ENCODE measurements at regions not wholly inside any gene's neighbourhood (a gene's known extent, or its start where the extent isn't known, plus 50 kb on each side); places are given as distances from the start of the nearest gene placed in this dataset.

DNA sequence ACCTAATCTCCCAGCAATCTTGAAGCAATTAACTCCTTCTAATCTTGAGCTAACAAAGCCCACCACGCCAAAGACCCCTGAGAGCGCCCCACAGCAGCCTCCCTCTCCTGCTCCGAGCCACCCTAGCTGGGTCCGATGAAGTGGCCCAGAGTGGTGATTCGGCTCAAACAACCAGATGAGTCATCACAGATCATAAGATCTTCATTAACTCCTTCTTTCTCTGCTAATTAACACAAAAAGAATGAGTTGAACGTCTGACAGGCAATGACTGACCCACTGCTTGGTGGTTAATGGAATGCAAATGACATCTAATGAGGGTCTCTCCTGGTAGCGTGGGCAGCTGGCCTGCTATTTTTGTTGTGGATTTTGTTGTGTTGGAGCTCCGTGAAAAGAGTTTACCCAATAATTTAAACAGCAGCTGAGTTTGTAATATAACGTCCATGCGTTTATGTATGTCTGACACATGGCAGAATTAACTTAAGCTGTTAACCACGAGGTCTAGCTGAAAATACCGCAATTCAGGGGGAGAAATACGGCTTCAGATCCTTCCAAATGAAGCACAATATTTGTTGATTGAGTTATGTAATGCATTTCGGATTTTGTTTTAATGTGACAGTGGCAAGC lies 161.4 kb downstream of the RAB11FIP2 start:
- Histone ChIP-seq H3K9ac (ENCODE audit: low read depth in 2 of 2, low read length in 2 of 2) (no peak overlapping the region), H3K27me3 (no peaks in the 10 kb centered on the region), H3K36me3 (no peaks in the 10 kb centered on the region), H3K9me3 (no peaks in the 10 kb centered on the region), H3K4me3 (no peak overlapping the region), H3K27ac (no peak overlapping the region), H3K4me1 (no peaks in the 10 kb centered on the region)
- TF ChIP-seq, protein P1, sequence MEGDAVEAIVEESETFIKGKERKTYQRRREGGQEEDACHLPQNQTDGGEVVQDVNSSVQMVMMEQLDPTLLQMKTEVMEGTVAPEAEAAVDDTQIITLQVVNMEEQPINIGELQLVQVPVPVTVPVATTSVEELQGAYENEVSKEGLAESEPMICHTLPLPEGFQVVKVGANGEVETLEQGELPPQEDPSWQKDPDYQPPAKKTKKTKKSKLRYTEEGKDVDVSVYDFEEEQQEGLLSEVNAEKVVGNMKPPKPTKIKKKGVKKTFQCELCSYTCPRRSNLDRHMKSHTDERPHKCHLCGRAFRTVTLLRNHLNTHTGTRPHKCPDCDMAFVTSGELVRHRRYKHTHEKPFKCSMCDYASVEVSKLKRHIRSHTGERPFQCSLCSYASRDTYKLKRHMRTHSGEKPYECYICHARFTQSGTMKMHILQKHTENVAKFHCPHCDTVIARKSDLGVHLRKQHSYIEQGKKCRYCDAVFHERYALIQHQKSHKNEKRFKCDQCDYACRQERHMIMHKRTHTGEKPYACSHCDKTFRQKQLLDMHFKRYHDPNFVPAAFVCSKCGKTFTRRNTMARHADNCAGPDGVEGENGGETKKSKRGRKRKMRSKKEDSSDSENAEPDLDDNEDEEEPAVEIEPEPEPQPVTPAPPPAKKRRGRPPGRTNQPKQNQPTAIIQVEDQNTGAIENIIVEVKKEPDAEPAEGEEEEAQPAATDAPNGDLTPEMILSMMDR (IDR thresholded peaks at IDR 0.05): no peak
- DNase-seq: no peak
- intact Hi-C loops (cut with DNase I): no loop called here

DNA sequence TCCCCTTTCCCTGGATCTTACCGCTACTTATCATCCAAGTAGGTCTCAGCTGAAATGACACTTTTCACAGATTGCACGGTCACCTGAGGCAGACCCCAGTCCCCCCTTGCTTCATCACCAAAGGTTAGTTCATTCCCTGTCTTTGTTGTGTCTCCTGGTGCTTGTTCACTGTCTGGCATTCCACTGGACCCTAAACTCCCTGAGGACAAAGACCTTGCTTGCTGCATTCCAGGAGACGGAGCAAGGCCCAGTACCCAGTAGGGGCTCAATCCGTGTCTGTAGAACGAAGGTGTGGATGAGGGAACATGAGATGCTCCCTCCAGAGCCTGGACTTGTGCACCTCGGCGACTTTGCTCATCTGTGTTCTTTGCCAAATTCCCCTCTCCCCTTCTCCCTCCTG lies 160.0 kb downstream of the RAB11FIP2 start:
- H3K36me3 ChIP-seq: no peaks in the 10 kb centered on the region
- DNase-seq: no peak
- intact Hi-C loops (cut with DNase I): no loop called here
- no peak overlapping the region for H3K27ac ChIP-seq
- no peak overlapping the region for H3K4me3 ChIP-seq
- H3K27me3 ChIP-seq: no peaks in the 10 kb centered on the region
- H3K9me3 ChIP-seq: no peaks in the 10 kb centered on the region
- H3K9ac ChIP-seq (ENCODE audit: low read depth in 2 of 2, low read length in 2 of 2): no peak overlapping the region
- TF ChIP-seq, protein P1 (IDR thresholded peaks at IDR 0.05): no peak
- H3K4me1 ChIP-seq: no peaks in the 10 kb centered on the region

DNA sequence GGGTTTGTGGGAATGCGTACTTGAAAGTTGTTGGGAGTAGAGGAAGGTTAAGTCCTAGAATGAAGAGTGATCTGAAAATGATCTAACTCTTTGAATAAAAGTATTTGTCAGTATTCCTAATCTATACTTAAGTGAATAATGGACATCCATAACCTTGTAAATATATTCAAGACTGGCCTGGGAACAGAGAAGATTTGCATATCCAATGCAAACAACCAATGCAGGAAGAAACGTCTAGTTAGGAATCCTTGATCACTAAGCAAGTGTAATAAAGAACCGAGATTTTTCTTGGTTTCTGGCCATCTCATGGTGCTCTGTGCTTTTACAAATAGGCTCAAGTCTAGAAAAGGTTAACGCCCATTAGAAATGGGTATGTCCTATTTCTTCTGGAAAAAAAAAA lies 157.1 kb downstream of the RAB11FIP2 start:
- no peak overlapping the region for H3K4me3 ChIP-seq
- TF ChIP-seq, protein P1 (IDR thresholded peaks at IDR 0.05): no peak
- no peaks in the 10 kb centered on the region for H3K4me1 ChIP-seq
- no peak overlapping the region for H3K27ac ChIP-seq
- H3K36me3 ChIP-seq: no peaks in the 10 kb centered on the region
- no peaks in the 10 kb centered on the region for H3K27me3 ChIP-seq
- intact Hi-C loops (cut with DNase I): no loop called here
- H3K9me3 ChIP-seq: no peaks in the 10 kb centered on the region
- H3K9ac ChIP-seq (ENCODE audit: low read depth in 2 of 2, low read length in 2 of 2): no peak overlapping the region
- no peak for DNase-seq

DNA sequence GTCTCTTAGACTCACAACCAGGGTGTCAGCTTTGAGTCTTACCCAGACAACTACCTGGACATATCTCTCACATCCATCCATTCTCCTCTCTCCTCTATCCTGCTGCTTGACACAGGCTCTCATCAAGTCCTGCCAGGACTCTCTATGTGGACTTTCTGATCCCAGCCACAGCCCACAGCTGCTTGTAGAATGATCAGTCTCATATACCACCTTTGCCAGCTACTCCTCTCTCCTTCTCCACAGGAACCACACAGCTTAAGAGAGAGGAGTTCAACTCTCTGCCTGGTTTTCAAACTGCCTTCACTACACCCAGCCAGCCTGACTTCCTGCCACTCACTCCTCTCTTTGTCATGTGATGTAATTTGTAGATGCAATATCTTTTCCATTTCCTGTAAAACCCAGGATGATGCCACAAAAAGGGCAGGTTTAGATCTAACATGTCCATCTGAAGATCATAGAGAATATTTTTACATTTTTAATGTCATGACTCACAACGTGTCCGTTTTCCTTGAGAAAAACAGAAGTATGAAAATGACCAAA lies 154.0 kb downstream of the RAB11FIP2 start:
- intact Hi-C loops (cut with DNase I): no loop called here
- TF ChIP-seq, protein P1 (IDR thresholded peaks at IDR 0.05): no peak

DNA sequence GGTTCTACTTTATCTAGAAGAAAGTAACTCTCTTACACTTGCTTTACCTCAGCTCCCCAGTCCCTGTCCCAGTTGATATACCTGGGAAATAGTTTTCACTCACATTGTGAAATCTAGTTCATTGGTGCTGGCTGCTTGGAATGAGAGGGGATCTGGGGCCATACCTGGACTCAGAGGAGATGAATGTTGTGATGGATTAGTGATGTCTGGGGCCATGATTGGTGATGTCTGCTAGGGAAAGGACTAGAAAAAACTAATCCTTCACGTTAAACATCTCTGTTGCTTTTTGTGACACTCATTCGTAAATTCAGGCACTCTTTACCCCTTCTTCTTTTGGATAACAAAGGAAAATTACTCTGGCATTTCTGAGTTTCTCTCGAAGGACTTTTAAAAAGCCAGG lies 152.4 kb downstream of the RAB11FIP2 start:
- intact Hi-C loops (cut with DNase I): no loop called here
- H3K36me3 ChIP-seq: no peaks in the 10 kb centered on the region
- no peak overlapping the region for H3K27ac ChIP-seq
- H3K9me3 ChIP-seq: no peaks in the 10 kb centered on the region
- no peak overlapping the region for H3K9ac ChIP-seq (ENCODE audit: low read depth in 2 of 2, low read length in 2 of 2)
- no peak overlapping the region for H3K4me3 ChIP-seq
- H3K4me1 ChIP-seq: no peaks in the 10 kb centered on the region
- DNase-seq: no peak
- TF ChIP-seq, protein P1 (IDR thresholded peaks at IDR 0.05): no peak
- H3K27me3 ChIP-seq: no peaks in the 10 kb centered on the region

More for the DNA sequence above, 154.0 kb downstream of the RAB11FIP2 start:
- Histone ChIP-seq H3K27ac (no peak overlapping the region), H3K4me1 (no peaks in the 10 kb centered on the region), H3K36me3 (no peaks in the 10 kb centered on the region), H3K4me3 (no peak overlapping the region), H3K27me3 (no peaks in the 10 kb centered on the region), H3K9ac (ENCODE audit: low read depth in 2 of 2, low read length in 2 of 2) (no peak overlapping the region), H3K9me3 (no peaks in the 10 kb centered on the region)
- DNase-seq: no peak

Data from colonic mucosa (tissue), 4 donors.